Coronary artery (tissue), 2 donors: ENCODE measurements at regions not wholly inside any gene's neighbourhood (a gene's known extent, or its start where the extent isn't known, plus 50 kb on each side); places are given as distances from the start of the nearest gene placed in this dataset.

ENCODE experiments used
- DNase-seq: peaks from one replicate; pipeline ENCODE4 v3.0.0-alpha.2; 2017; ENCODE audit warnings: low spot score
- H3K27ac ChIP-seq, 2 donors: fragments of 200-600 bp; sonication (generic); one replicate each; pipeline ENCODE4 v1.5.1; 2016 to 2019
- H3K4me3 ChIP-seq: fragments of 200-600 bp; sonication (generic); 2 replicates; pipeline ENCODE4 v1.5.1; 2016; ENCODE audit warnings: mild to moderate bottlenecking, moderate library complexity
- TF ChIP-seq, protein P1 (sequence below): fragments of 200-600 bp; sonication (generic); IDR thresholded peaks from one replicate; pipeline ENCODE4 v1.5.1; 2019; ENCODE audit warnings: antibody characterized with exemption

DNA sequence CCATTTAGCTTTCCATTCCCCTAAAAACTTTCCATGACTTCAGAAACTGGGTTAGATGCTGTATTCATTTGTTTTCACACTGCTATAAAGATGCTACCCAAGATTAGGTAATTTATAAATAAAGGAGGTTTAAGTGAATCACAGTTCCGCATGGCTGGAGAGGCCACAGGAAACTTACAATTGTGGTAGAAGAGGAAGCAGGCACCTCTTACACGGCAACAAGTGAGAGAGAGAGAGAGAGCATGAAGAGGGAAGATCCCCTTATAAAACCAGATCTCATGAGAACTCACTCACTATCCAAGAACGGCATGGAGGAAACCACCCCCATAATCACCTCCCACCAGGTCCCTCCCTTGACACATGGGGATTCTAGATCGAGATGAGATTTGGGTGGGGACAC, 336.8 kb downstream of the TFEC start:
- no peak for DNase-seq
- no peak overlapping the region for H3K4me3 ChIP-seq
- TF ChIP-seq, protein P1, sequence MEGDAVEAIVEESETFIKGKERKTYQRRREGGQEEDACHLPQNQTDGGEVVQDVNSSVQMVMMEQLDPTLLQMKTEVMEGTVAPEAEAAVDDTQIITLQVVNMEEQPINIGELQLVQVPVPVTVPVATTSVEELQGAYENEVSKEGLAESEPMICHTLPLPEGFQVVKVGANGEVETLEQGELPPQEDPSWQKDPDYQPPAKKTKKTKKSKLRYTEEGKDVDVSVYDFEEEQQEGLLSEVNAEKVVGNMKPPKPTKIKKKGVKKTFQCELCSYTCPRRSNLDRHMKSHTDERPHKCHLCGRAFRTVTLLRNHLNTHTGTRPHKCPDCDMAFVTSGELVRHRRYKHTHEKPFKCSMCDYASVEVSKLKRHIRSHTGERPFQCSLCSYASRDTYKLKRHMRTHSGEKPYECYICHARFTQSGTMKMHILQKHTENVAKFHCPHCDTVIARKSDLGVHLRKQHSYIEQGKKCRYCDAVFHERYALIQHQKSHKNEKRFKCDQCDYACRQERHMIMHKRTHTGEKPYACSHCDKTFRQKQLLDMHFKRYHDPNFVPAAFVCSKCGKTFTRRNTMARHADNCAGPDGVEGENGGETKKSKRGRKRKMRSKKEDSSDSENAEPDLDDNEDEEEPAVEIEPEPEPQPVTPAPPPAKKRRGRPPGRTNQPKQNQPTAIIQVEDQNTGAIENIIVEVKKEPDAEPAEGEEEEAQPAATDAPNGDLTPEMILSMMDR, result no peak
- H3K27ac ChIP-seq, result no peak overlapping the region

DNA sequence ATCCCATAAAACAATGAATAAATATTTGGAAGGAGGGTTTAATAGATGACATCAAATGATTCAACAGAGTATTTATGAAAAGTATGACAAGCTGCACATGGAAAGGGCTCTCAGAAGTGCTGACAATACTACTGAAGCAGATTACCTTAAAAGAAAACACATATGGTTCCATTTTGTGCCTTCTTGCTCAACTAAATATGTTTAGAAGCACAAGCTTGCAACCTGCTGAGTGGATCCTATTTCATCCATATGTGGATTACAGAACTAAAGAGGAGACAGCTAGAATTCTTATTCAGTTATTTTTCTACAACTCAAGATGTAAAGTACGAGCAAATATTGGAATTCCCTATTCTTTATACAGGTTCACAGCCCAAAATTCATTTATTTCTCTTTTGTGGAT, 340.6 kb downstream of the TFEC start:
- no peak for DNase-seq
- TF ChIP-seq, protein P1, result no peak
- no peak overlapping the region for H3K4me3 ChIP-seq
- H3K27ac ChIP-seq, result no peak overlapping the region

DNA sequence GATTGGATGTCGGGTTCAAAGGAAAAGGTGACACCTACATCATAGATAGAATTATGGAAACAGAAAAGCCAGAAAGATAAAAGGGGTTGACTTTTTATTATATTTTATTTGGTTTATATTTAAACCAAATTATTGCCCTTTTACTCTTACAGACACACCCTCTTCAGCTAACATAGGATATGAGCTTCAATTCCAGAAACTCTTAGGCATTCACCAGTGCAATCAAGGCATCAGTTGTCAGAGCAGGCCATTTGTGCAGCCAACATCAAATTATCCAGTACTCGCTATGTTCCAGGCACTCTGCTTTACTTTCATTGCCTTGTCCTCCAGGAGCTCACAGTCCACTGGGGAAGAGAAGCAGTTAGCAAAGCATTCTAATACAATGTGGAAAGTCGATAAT, 347.5 kb downstream of the TFEC start:
- Histone ChIP-seq H3K27ac (no peak overlapping the region), H3K4me3 (no peak overlapping the region)
- TF ChIP-seq, protein P1, result no peak
- no peak for DNase-seq

DNA sequence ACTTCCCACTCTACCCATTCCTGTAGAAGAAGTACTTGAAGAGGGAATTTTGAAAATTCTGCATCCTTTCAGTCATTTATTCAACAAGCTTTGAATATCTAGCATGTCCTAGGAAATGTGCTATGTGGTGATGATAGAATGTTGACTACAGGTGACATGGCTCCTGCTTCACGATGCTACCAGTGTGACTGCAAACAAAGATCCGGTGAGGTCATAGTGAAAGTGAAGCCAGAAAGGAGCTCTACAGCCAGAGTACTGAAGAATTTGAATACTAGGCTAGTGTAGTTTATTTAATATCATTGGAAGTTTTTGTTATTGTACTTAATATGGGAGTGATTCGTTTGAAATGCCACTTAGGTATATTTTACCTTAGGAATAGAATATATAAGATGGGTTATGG, 348.1 kb downstream of the TFEC start:
- no peak overlapping the region for H3K4me3 ChIP-seq
- TF ChIP-seq, protein P1, result no peak
- no peak overlapping the region for H3K27ac ChIP-seq
- DNase-seq, result no peak

DNA sequence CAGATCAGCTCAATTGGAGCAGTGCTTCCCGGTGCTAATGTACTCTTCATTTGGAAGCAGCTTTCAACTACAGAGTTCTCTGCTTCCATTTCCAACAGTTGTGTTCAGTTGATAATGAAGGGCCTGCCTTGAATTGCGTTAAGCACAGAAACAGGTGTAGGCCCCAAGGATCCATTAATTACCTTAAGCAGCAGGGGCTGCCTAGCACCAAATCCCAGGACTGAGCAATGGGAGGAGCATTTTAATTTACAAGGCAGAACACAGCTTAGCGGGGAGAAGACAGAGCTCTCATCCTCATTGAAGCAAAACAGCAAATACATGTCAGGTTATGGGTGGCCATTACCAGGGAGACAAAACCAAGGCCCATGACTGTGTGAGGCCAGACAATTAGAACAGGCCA, 349.6 kb downstream of the TFEC start:
- Histone ChIP-seq H3K27ac (no peak overlapping the region), H3K4me3 (no peak overlapping the region)
- DNase-seq, result no peak
- TF ChIP-seq, protein P1, result no peak

DNA sequence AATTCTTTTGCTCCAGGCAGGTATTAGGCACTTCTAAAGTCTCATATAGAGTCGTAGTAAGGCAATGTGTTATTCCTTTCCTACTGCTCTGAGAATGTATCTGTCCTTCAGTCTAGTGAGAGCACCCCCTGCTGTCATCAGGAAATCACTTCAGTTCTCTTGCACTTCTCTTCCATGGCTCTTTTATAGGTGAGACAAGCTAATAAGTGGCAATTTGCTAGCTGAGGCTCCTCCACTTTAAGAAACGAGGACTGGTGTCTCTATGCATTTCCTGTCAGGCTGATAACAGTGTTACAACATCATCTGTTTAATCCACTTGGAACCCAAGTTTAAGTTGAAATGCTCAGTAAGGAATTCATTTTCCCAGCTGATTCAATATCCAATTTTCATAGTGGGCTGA, 350.6 kb downstream of the TFEC start:
- TF ChIP-seq, protein P1, result no peak
- Histone ChIP-seq H3K27ac (no peak overlapping the region), H3K4me3 (no peak overlapping the region)
- no peak for DNase-seq

DNA sequence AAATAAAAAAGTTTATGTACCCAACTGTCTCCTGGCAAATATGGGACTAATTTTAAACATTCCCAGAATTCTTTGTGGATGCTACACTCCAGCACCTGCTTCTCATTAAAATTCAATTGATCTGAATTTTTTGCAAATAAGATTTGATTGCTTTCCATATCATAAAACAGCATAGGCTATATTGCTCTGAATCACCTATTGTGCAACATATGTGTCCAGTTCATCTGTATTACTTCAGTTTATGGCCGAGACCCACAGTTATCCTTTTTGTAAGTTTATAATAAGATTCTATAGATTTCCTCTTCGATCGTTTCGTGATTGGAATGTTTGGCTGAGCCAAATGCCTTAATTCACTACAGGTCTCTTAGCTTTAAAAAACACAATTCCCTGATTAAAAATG, 351.1 kb downstream of the TFEC start:
- H3K27ac ChIP-seq, result no peak overlapping the region
- DNase-seq, result no peak
- TF ChIP-seq, protein P1, result no peak

More for the DNA sequence above, 351.1 kb downstream of the TFEC start:
- H3K4me3 ChIP-seq, result no peak overlapping the region
